ENCODE measurements at regions not wholly inside any gene's neighbourhood (a gene's known extent, or its start where the extent isn't known, plus 50 kb on each side); places are given as distances from the start of the nearest gene placed in this dataset.

DNA sequence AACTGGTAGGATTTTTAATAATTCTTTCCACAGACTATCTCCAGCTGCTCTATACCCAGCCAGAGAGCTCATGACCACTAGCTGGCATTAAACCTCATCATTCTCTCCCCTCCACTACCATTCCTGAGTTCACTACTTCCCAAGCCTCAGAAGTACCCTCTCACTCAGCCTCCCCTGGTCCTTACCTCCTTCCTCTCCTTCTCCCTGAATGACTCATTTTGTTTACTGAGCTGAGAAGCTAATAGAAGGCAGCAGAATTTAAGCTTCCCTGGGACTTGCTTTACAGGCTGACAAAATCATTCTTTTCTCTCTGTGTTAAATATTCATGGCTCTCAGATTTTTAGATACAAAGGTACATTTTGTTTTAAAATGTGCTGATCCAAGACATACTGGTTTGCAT, 305.4 kb downstream of the TLR4 start:
- no peak overlapping the region for H3K4me3 ChIP-seq (ENCODE audit: low read depth, low read length)
- TF ChIP-seq, protein P1, sequence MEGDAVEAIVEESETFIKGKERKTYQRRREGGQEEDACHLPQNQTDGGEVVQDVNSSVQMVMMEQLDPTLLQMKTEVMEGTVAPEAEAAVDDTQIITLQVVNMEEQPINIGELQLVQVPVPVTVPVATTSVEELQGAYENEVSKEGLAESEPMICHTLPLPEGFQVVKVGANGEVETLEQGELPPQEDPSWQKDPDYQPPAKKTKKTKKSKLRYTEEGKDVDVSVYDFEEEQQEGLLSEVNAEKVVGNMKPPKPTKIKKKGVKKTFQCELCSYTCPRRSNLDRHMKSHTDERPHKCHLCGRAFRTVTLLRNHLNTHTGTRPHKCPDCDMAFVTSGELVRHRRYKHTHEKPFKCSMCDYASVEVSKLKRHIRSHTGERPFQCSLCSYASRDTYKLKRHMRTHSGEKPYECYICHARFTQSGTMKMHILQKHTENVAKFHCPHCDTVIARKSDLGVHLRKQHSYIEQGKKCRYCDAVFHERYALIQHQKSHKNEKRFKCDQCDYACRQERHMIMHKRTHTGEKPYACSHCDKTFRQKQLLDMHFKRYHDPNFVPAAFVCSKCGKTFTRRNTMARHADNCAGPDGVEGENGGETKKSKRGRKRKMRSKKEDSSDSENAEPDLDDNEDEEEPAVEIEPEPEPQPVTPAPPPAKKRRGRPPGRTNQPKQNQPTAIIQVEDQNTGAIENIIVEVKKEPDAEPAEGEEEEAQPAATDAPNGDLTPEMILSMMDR (IDR thresholded peaks at IDR 0.05; ENCODE audit: low read depth, low read length), result no peak
- TF ChIP-seq, protein P2, sequence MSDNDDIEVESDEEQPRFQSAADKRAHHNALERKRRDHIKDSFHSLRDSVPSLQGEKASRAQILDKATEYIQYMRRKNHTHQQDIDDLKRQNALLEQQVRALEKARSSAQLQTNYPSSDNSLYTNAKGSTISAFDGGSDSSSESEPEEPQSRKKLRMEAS (IDR thresholded peaks at IDR 0.05; ENCODE audit: low read depth, low read length), result no peak
- TF ChIP-seq POLR2A (IDR thresholded peaks at IDR 0.05; ENCODE audit: extremely low read depth, insufficient read length), result no peak
- no peak for TF ChIP-seq MYC (IDR thresholded peaks at IDR 0.05; ENCODE audit: low read depth, low read length)
- DNase-seq (ENCODE audit: low read depth), result no peak

DNA sequence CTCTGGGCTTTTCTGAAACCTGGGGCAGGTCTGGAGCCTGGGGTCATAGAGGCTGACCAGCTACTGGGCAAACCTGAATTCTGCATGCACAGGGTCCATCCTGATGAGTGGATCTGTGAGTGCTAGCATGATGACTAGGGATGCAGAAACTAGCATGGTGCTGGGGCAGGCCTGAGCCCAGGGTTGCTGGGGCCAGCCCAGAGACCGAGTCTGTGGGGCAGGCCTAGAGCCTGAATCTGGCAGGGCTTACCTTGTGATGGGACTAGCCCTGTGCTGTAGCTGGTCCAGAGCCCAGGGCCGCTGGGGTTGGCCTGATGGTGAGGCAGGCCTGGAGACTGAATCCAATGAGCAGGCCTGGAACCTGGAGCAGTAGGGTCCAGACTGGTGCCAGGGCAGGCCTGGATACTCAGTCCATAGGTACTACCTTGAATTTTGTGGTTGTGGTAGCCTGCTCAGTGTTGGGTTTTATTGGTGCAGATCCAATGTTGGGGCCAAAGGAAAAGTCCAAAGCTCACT, 313.5 kb downstream of the TLR4 start:
- no peak for TF ChIP-seq MYC (IDR thresholded peaks at IDR 0.05; ENCODE audit: low read depth, low read length)
- TF ChIP-seq, protein P2 (IDR thresholded peaks at IDR 0.05; ENCODE audit: low read depth, low read length), result no peak
- TF ChIP-seq, protein P1 (IDR thresholded peaks at IDR 0.05; ENCODE audit: low read depth, low read length), result no peak
- TF ChIP-seq POLR2A (IDR thresholded peaks at IDR 0.05; ENCODE audit: extremely low read depth, insufficient read length), result no peak
- no peak overlapping the region for H3K4me3 ChIP-seq (ENCODE audit: low read depth, low read length)
- no peak for DNase-seq (ENCODE audit: low read depth)

DNA sequence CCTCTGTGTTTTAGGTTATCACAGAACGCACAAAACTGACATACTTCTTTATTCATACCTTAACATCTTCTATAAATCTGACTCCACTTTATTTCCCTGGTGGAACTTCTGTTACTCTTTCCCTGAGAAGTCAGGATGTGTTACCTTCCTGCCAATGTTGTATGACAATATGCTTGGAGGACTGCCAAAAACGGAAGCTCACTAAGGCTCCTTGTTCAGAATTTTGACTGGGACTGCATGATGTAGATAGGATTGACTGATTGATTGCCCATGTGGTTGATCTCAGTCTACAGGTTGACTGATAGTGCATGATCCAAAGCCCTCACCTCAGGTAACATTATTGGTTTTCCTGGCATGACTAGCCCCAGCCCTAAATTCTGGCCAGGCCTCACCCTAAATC, 319.4 kb downstream of the TLR4 start:
- no peak for DNase-seq (ENCODE audit: low read depth)
- TF ChIP-seq, protein P2 (IDR thresholded peaks at IDR 0.05; ENCODE audit: low read depth, low read length), result no peak
- H3K4me3 ChIP-seq (ENCODE audit: low read depth, low read length), result no peak overlapping the region

DNA sequence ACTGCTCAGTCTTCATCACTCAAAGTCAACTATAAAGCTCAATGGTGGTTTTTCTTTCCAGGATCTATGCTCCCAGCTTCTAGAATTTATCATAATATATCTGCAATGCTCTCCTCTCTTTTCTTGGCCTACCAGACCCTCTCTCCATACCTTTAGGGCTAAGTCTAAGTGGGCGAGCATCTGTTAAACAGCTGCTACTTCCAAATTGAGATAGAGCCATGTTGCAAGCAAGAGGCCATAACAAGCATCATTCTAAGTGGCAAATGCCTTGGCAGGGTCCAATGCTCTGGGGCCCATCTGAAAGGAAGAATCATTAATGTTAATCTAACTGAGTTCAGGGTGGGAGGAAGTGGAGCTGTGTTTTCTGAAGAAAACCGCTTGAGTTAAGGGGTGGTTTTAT, 324.0 kb downstream of the TLR4 start:
- no peak overlapping the region for H3K4me3 ChIP-seq (ENCODE audit: low read depth, low read length)
- TF ChIP-seq, protein P2 (IDR thresholded peaks at IDR 0.05; ENCODE audit: low read depth, low read length), result no peak
- TF ChIP-seq MYC (IDR thresholded peaks at IDR 0.05; ENCODE audit: low read depth, low read length) (no peak), POLR2A (IDR thresholded peaks at IDR 0.05; ENCODE audit: extremely low read depth, insufficient read length) (no peak)
- TF ChIP-seq, protein P1 (IDR thresholded peaks at IDR 0.05; ENCODE audit: low read depth, low read length), result no peak
- DNase-seq (ENCODE audit: low read depth), result no peak

DNA sequence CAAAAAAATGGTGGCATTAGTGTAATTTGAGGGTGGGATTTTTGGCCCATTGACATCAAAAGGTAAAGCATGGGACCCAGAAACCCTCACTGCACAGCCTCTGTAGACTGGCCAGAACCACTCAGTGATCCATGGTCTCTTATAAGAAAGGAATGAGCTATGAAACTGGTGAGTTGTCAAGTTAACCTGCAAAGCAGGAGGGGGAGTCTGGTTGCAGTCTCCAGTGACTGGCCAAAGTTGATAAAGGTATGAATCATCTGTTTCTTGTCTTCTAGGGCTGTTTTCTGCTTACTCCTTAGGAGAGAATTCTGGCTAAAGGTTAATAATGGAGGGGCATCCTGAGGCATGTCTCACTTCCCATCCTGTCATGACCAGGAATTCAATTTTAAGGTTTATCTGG, 325.2 kb downstream of the TLR4 start:
- no peak overlapping the region for H3K4me3 ChIP-seq (ENCODE audit: low read depth, low read length)
- DNase-seq (ENCODE audit: low read depth), result no peak
- TF ChIP-seq, protein P2 (IDR thresholded peaks at IDR 0.05; ENCODE audit: low read depth, low read length), result no peak
- no peak for TF ChIP-seq POLR2A (IDR thresholded peaks at IDR 0.05; ENCODE audit: extremely low read depth, insufficient read length)
- no peak for TF ChIP-seq MYC (IDR thresholded peaks at IDR 0.05; ENCODE audit: low read depth, low read length)
- TF ChIP-seq, protein P1 (IDR thresholded peaks at IDR 0.05; ENCODE audit: low read depth, low read length), result no peak

DNA sequence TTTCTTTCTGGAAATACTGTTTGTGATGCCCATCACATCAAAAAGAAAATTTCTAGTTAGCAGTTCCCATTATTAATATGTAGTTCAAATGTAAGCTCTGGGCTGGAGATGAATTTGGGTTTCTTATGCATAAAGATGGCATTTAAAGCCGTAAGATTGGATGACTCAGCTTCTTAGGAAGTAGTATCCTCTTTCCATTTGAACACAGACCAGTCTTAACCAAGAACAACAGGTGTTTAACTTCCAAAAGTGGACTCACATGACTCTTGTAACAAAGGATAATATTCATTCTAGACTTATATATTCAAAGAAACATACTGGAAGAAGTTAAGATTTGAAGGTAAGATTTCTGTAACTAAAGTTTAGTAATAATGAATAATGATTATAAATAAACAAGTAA, 330.5 kb downstream of the TLR4 start:
- H3K4me3 ChIP-seq (ENCODE audit: low read depth, low read length), result no peak overlapping the region
- no peak for DNase-seq (ENCODE audit: low read depth)
- TF ChIP-seq MYC (IDR thresholded peaks at IDR 0.05; ENCODE audit: low read depth, low read length), result no peak
- no peak for TF ChIP-seq POLR2A (IDR thresholded peaks at IDR 0.05; ENCODE audit: extremely low read depth, insufficient read length)
- TF ChIP-seq, protein P2 (IDR thresholded peaks at IDR 0.05; ENCODE audit: low read depth, low read length), result no peak
- TF ChIP-seq, protein P1 (IDR thresholded peaks at IDR 0.05; ENCODE audit: low read depth, low read length), result no peak
